Calu3 (cell line): ENCODE measurements at regions not wholly inside any gene's neighbourhood (a gene's known extent, or its start where the extent isn't known, plus 50 kb on each side); places are given as distances from the start of the nearest gene placed in this dataset.
"Not testable (repeated sequence)": the region's sequence is repeated elsewhere in the genome, so short reads cannot be mapped to it uniquely, and the experiment has no call there.

Experiments
- BruUV-seq: library from RNA; stranded (reverse); fragments of 400-500 nt; replicated peaks from 2 replicates; lab custom pipeline; 2021; lab: Mats Ljungman, UMichigan
- CTCF ChIA-PET: fragments of 300-600 bp; sonication (Branson Sonifier 250); formaldehyde crosslinking; loops from one replicate; lab custom pipeline; 2022; ENCODE audit warnings: antibody characterized with exemption; lab: Charles Lee
- DNase-seq: peaks from one replicate; pipeline ENCODE4 v3.0.0; 2022
- H3K27ac Mint-ChIP-seq: one replicate; pipeline ENCODE4 v1.8.0; 2022; ENCODE audit warnings: mixed read lengths; ENCODE audit not compliant: unreplicated experiment
- H3K27me3 Mint-ChIP-seq: one replicate; pipeline ENCODE4 v1.8.0; 2022; ENCODE audit warnings: mixed read lengths; ENCODE audit not compliant: unreplicated experiment
- H3K36me3 Mint-ChIP-seq: one replicate; pipeline ENCODE4 v1.8.0; 2022; ENCODE audit warnings: mild to moderate bottlenecking, moderate library complexity, mixed read lengths; ENCODE audit not compliant: insufficient read depth, unreplicated experiment
- H3K4me1 Mint-ChIP-seq: one replicate; pipeline ENCODE4 v1.8.0; 2022; ENCODE audit warnings: mild to moderate bottlenecking, low read depth, mixed read lengths; ENCODE audit not compliant: unreplicated experiment
- H3K4me3 Mint-ChIP-seq: one replicate; pipeline ENCODE4 v1.8.0; 2022; ENCODE audit warnings: mild to moderate bottlenecking, low read depth, moderate library complexity, mixed read lengths; ENCODE audit not compliant: unreplicated experiment
- H3K9me3 Mint-ChIP-seq: one replicate; pipeline ENCODE4 v1.8.0; 2022; ENCODE audit warnings: low read depth, mixed read lengths; ENCODE audit not compliant: unreplicated experiment
- intact Hi-C: fragments of 100-400 bp; cut with micrococcal nuclease; formaldehyde crosslinking; loops from one replicate; pipeline ENCODE4 v1.10.0; 2022; ENCODE audit not compliant: unreplicated experiment
- TF ChIP-seq, protein P1 (sequence below): fragments of 200-600 bp; IDR thresholded peaks from one replicate; pipeline ENCODE4 v1.8.0; 2022; ENCODE audit warnings: antibody characterized with exemption; ENCODE audit not compliant: unreplicated experiment

DNA sequence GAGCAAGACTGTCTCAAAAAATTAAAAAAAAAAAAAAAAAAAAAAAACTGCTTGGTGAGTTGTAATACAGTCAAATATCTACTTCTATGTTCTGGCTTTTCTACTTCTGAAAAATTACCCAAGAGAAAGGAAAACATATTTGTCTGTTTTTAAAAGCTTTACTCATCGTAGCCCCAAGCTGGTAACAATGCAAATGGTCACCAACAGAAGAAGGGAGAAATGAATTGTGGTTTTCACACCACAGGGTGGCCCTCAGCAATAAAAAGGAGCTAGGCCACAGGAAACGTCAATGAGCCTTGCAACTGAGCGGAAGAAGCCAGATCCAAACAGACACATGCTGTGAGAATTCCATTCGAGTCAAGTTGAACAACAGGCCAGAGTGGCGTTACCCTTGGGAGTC, 121.0 kb downstream of the CDRT15L2 start:
- H3K4me3 Mint-ChIP-seq, H3K4me1 Mint-ChIP-seq, H3K27me3 Mint-ChIP-seq, CTCF ChIA-PET, BruUV-seq, DNase-seq, H3K27ac Mint-ChIP-seq, intact Hi-C loops, H3K36me3 Mint-ChIP-seq, H3K9me3 Mint-ChIP-seq: not testable (repeated sequence)

DNA sequence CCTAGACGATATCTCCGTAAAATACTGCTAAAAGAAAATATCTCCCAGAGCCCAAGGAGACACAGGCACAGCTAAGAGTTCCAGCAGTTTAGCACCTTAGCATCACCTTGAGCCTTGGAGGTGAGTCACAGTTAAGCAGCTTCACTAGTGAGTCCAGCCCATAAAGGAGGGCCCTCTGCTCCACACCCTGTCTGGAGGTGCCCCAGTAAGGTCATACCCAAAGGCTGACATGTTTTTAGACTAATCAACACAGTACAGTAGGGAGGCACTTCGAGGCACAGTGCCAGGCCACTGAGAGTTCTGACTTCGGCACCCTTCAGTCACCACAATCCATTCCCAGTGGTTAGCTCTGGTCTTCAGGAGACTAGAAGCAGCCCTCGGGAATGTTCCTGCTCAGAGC, 121.8 kb downstream of the CDRT15L2 start:
- H3K36me3 Mint-ChIP-seq, H3K27me3 Mint-ChIP-seq, H3K9me3 Mint-ChIP-seq, H3K27ac Mint-ChIP-seq, CTCF ChIA-PET, BruUV-seq, DNase-seq, H3K4me3 Mint-ChIP-seq, intact Hi-C loops, H3K4me1 Mint-ChIP-seq: not testable (repeated sequence)

- Mint-ChIP-seq H3K27ac (no peak overlapping the region), H3K36me3 (no peaks in the 10 kb centered on the region), H3K9me3 (no peaks in the 10 kb centered on the region), H3K4me3 (no peak overlapping the region), H3K27me3 (no peaks in the 10 kb centered on the region), H3K4me1 (no peaks in the 10 kb centered on the region)
- TF ChIP-seq, protein P1, sequence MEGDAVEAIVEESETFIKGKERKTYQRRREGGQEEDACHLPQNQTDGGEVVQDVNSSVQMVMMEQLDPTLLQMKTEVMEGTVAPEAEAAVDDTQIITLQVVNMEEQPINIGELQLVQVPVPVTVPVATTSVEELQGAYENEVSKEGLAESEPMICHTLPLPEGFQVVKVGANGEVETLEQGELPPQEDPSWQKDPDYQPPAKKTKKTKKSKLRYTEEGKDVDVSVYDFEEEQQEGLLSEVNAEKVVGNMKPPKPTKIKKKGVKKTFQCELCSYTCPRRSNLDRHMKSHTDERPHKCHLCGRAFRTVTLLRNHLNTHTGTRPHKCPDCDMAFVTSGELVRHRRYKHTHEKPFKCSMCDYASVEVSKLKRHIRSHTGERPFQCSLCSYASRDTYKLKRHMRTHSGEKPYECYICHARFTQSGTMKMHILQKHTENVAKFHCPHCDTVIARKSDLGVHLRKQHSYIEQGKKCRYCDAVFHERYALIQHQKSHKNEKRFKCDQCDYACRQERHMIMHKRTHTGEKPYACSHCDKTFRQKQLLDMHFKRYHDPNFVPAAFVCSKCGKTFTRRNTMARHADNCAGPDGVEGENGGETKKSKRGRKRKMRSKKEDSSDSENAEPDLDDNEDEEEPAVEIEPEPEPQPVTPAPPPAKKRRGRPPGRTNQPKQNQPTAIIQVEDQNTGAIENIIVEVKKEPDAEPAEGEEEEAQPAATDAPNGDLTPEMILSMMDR, result no peak
- intact Hi-C loops, result no loop called here
- CTCF ChIA-PET, result no interaction called here
- no peak for DNase-seq
- BruUV-seq, result no TSS peak
These were observed 123.2 kb downstream of the CDRT15L2 start for GRCh38 chr17:20702692-20703091.

DNA sequence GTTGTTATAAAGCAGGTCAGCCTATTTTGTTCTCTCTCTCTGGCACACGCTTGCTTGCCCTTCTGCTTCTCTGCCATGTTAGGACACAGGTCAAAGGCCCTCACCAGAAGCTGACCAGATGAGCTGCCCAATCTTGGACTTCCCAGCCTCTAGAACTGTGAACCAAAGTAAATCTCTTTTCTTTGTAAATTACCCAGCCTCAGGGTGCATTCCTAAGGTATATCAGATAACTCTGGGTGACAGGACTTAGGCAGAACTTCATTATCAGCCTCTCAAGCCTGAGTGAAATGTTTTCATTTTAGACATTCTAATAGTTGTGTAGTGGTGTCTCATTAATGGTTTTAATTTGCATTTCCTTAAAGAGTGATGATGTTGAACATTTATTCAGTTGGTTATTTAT, 124.3 kb downstream of the CDRT15L2 start:
- Mint-ChIP-seq H3K4me3 (no peak overlapping the region), H3K36me3 (no peaks in the 10 kb centered on the region), H3K4me1 (no peaks in the 10 kb centered on the region), H3K27me3 (no peaks in the 10 kb centered on the region), H3K9me3 (no peaks in the 10 kb centered on the region), H3K27ac (no peak overlapping the region)
- TF ChIP-seq, protein P1, result no peak
- intact Hi-C loops, result no loop called here
- BruUV-seq, result no TSS peak
- CTCF ChIA-PET, result no interaction called here
- DNase-seq, result no peak

GRCh38 chr17:20705186-20705585, 125.7 kb downstream of the CDRT15L2 start:
- H3K27ac Mint-ChIP-seq, H3K4me1 Mint-ChIP-seq, BruUV-seq, CTCF ChIA-PET, H3K27me3 Mint-ChIP-seq, H3K36me3 Mint-ChIP-seq, intact Hi-C loops, H3K9me3 Mint-ChIP-seq, DNase-seq, H3K4me3 Mint-ChIP-seq: not testable (repeated sequence)

DNA sequence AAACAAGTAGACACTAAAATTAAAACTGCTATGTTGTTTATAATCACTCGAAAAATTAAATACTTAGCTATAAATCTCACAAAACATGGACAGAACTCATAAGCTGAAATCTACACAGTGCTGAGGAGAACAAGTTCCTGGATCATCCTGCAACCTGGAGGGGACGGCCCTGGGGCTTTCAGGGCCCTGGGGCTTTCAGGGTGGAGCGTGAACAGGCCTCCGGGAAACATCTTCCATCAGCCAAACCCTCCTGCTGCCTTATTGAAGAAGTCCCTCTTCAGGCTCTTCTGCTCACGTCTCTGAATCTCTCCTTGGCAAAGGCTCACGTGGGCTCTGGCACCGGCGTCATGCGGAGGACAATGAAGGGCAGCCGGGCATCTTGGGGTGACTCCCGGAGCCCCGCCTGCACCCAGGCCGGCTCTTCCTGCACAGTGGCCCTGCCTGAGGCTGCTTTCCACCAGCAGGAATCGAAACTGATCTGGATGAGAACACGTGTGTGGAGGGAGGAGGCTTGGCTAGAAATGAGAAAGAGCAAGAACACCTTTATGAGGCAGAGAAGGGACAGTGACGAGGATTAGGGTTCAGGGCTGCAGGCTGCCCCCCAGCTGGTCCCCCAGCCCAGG, 127.3 kb downstream of the CDRT15L2 start:
- Mint-ChIP-seq H3K27ac (no peak overlapping the region), H3K4me3 (peak overlapping the region; percentile 18), H3K4me1 (no peaks in the 10 kb centered on the region), H3K36me3 (no peaks in the 10 kb centered on the region), H3K9me3 (no peaks in the 10 kb centered on the region), H3K27me3 (no peaks in the 10 kb centered on the region)
- BruUV-seq, result no TSS peak
- CTCF ChIA-PET, result no interaction called here
- peak; percentile 9 for DNase-seq
- TF ChIP-seq, protein P1, result no peak
- intact Hi-C loops, result no loop called here

GRCh38 chr17:20708821-20709220, 129.3 kb downstream of the CDRT15L2 start:
- intact Hi-C loops, H3K27ac Mint-ChIP-seq, DNase-seq, H3K9me3 Mint-ChIP-seq, H3K27me3 Mint-ChIP-seq, CTCF ChIA-PET, BruUV-seq, H3K4me1 Mint-ChIP-seq, H3K4me3 Mint-ChIP-seq, H3K36me3 Mint-ChIP-seq: not testable (repeated sequence)

- intact Hi-C loops, H3K36me3 Mint-ChIP-seq, H3K27ac Mint-ChIP-seq, H3K4me3 Mint-ChIP-seq, BruUV-seq, H3K9me3 Mint-ChIP-seq, H3K4me1 Mint-ChIP-seq, H3K27me3 Mint-ChIP-seq, DNase-seq, CTCF ChIA-PET: not testable (repeated sequence)
These were observed 137.0 kb downstream of the CDRT15L2 start for GRCh38 chr17:20716481-20716880.
